Activated B cell treated with CpG ODN at 0.5 μM for 24 hours (primary cell): ENCODE measurements at regions not wholly inside any gene's neighbourhood (a gene's known extent, or its start where the extent isn't known, plus 50 kb on each side); places are given as distances from the start of the nearest gene placed in this dataset.
"Not testable (repeated sequence)": the region's sequence is repeated elsewhere in the genome, so short reads cannot be mapped to it uniquely, and the experiment has no call there.

Experiments used
- ATAC-seq: fragments of 200-7000 bp; cut with Tn5 transposase; one replicate; pipeline ENCODE4 v1.10.0; 2021; ENCODE audit warnings: low read depth, mild to moderate bottlenecking, moderate library complexity
- CTCF ChIA-PET: fragments of 350-600 bp; sonication (Branson Sonifier 250); formaldehyde crosslinking; loops from one replicate; lab custom pipeline; 2021; ENCODE audit warnings: antibody characterized with exemption; lab: Charles Lee
- POLR2A ChIA-PET: fragments of 350-600 bp; sonication (Branson Sonifier 250); formaldehyde crosslinking; loops from one replicate; lab custom pipeline; 2021; ENCODE audit warnings: antibody characterized with exemption; lab: Charles Lee
- DNase-seq: peaks from one replicate; pipeline ENCODE4 v3.0.0; 2022
- H3K27ac Mint-ChIP-seq: one replicate; pipeline ENCODE4 v1.8.0; 2020; ENCODE audit warnings: mixed read lengths
- H3K27me3 Mint-ChIP-seq: one replicate; pipeline ENCODE4 v1.8.0; 2021; ENCODE audit warnings: mixed read lengths
- H3K36me3 Mint-ChIP-seq: one replicate; pipeline ENCODE4 v1.8.0; 2021; ENCODE audit warnings: low read depth, mixed read lengths
- H3K4me1 Mint-ChIP-seq: one replicate; pipeline ENCODE4 v1.8.0; 2021; ENCODE audit warnings: mixed read lengths
- H3K4me3 Mint-ChIP-seq: one replicate; pipeline ENCODE4 v1.8.0; 2020; ENCODE audit warnings: mild to moderate bottlenecking, mixed read lengths
- H3K9me3 Mint-ChIP-seq: one replicate; pipeline ENCODE4 v1.8.0; 2020; ENCODE audit warnings: mixed read lengths
- CTCF ChIP-seq: fragments of 200-600 bp; IDR thresholded peaks from one replicate; pipeline ENCODE4 v1.8.0; 2022; ENCODE audit warnings: antibody characterized with exemption, mild to moderate bottlenecking
- intact Hi-C: fragments of 100-400 bp; cut with micrococcal nuclease; formaldehyde crosslinking; loops from one replicate; pipeline ENCODE4 v1.15.1; 2024

GRCh38 chr15:36156879-36157427 is 422.5 kb upstream of the CDIN1 start:
- Mint-ChIP-seq H3K36me3 (no peaks in the 10 kb centered on the region), H3K27ac (no peak overlapping the region), H3K4me3 (no peak overlapping the region), H3K4me1 (no peaks in the 10 kb centered on the region), H3K9me3 (peaks cover 7% of the 10 kb centered on the region), H3K27me3 (no peaks in the 10 kb centered on the region)
- ChIA-PET POLR2A (no interaction called here), CTCF (no interaction called here)
- DNase-seq (no peak), ATAC-seq (no peak)
- no peak for TF ChIP-seq CTCF
- intact Hi-C loops = no loop called here

DNA sequence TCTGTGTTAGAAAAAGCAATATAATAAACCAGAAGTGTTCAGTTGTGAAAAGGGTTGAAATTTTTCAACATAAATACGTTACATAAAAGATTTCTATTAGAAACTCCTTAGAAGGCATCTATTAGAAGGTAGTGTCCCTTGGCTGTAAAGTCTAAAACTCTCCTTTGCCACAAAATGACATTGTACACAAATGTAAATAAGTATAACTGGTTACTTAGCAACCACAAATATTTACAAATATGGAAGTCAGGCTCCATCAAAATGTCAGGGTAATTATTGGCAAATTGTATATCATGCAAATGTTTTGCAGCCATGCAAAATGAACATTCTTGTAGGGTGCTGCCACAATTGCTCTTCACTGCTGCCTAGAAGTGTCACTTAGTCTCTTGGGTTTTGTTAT is 419.1 kb upstream of the CDIN1 start:
- Mint-ChIP-seq H3K27ac (no peak overlapping the region), H3K4me3 (no peak overlapping the region), H3K36me3 (no peaks in the 10 kb centered on the region), H3K4me1 (no peaks in the 10 kb centered on the region), H3K9me3 (peaks cover 8% of the 10 kb centered on the region), H3K27me3 (no peaks in the 10 kb centered on the region)
- no peak for ATAC-seq
- no peak for DNase-seq
- intact Hi-C loops = no loop called here
- CTCF ChIA-PET = no interaction called here
- POLR2A ChIA-PET = no interaction called here
- TF ChIP-seq CTCF = no peak

DNA sequence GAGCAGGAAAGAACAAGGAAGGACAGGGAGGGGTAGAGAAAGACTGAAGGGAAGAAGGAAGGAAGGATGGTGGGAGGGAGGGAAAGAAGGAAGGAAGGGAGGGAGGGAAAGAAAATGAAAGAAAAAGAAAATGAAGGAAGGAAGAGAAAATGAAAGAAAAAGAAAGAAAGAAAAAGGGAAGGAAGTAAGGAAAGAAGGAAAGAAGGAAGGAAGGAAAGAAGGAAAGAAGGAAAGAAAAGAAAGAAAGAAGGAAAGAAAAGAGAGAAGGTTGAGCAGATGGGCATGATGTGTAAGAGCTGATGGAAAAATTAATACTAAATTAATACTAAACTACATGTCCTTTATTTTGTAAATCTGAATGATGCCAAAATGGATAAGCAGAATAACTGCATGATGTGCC is 418.3 kb upstream of the CDIN1 start:
- H3K9me3 Mint-ChIP-seq = peaks cover 5% of the 10 kb centered on the region
- POLR2A ChIA-PET = no interaction called here
- no peak overlapping the region for H3K4me3 Mint-ChIP-seq
- CTCF ChIA-PET = no interaction called here
- DNase-seq = no peak
- intact Hi-C loops = no loop called here
- no peak for TF ChIP-seq CTCF
- no peak overlapping the region for H3K27ac Mint-ChIP-seq
- H3K4me1 Mint-ChIP-seq = no peaks in the 10 kb centered on the region
- ATAC-seq = no peak
- H3K36me3 Mint-ChIP-seq = no peaks in the 10 kb centered on the region
- no peaks in the 10 kb centered on the region for H3K27me3 Mint-ChIP-seq

- ChIA-PET POLR2A (no interaction called here), CTCF (no interaction called here)
- no peak for DNase-seq
- no peak overlapping the region for H3K27ac Mint-ChIP-seq
- peaks cover 5% of the 10 kb centered on the region for H3K9me3 Mint-ChIP-seq
- H3K36me3 Mint-ChIP-seq = no peaks in the 10 kb centered on the region
- TF ChIP-seq CTCF = no peak
- no peak overlapping the region for H3K4me3 Mint-ChIP-seq
- no peaks in the 10 kb centered on the region for H3K27me3 Mint-ChIP-seq
- intact Hi-C loops = no loop called here
- no peak for ATAC-seq
- H3K4me1 Mint-ChIP-seq = no peaks in the 10 kb centered on the region
Observed at GRCh38 chr15:36161771-36162212, 417.6 kb upstream of the CDIN1 start.

GRCh38 chr15:36163983-36164382 is 415.4 kb upstream of the CDIN1 start:
- not testable (repeated sequence) for ATAC-seq

GRCh38 chr15:36172955-36173354 is 406.5 kb upstream of the CDIN1 start:
- intact Hi-C loops = no loop called here
- no peaks in the 10 kb centered on the region for H3K27me3 Mint-ChIP-seq
- H3K4me3 Mint-ChIP-seq = no peak overlapping the region
- H3K27ac Mint-ChIP-seq = no peak overlapping the region
- DNase-seq = no peak
- ChIA-PET CTCF (no interaction called here), POLR2A (no interaction called here)
- no peaks in the 10 kb centered on the region for H3K4me1 Mint-ChIP-seq
- H3K36me3 Mint-ChIP-seq = no peaks in the 10 kb centered on the region
- peaks cover 3% of the 10 kb centered on the region for H3K9me3 Mint-ChIP-seq
- no peak for ATAC-seq
- TF ChIP-seq CTCF = no peak

More at GRCh38 chr15:36163983-36164382, 415.4 kb upstream of the CDIN1 start:
- H3K4me3 Mint-ChIP-seq, H3K27me3 Mint-ChIP-seq, DNase-seq, intact Hi-C loops, H3K4me1 Mint-ChIP-seq, H3K9me3 Mint-ChIP-seq, H3K36me3 Mint-ChIP-seq, H3K27ac Mint-ChIP-seq, CTCF ChIA-PET, POLR2A ChIA-PET: not testable (repeated sequence)
